ENCODE measurements at regions not wholly inside any gene's neighbourhood (a gene's known extent, or its start where the extent isn't known, plus 50 kb on each side); places are given as distances from the start of the nearest gene placed in this dataset.
"Not testable (repeated sequence)": the region's sequence is repeated elsewhere in the genome, so short reads cannot be mapped to it uniquely, and the experiment has no call there.

- H3K4me1 ChIP-seq: peaks cover 7 to 16% (median 12%) of the 10 kb centered on the region in 4 donors
- 63% methylated on average over 7 of the region's 7 CpGs; no CpG with 5 or more reads in 1 of the 2 donors for WGBS, 2 donors (ENCODE audit: low coverage in 1 of 2)
- intact Hi-C loops (cut with DNase I; ENCODE audit: low total_unique reads): no loop called here
- in situ Hi-C loops (cut with MboI; ENCODE audit: low pct_ligation_motif_present in 1 of 4, low pct_unique_long_range_greater_than_20kb in 1 of 4, low sequenced_read_pairs in 3 of 4): loop anchor here in 1 of 4 donors (25.0 kb wide), 1 partner anchor 339 kb away; no protein-coding TSS in a partner anchor
- no peaks in the 10 kb centered on the region for H3K27me3 ChIP-seq
- H3K4me3 ChIP-seq: no peak overlapping the region
- H3K9me3 ChIP-seq: no peaks in the 10 kb centered on the region
- H3K36me3 ChIP-seq: no peaks in the 10 kb centered on the region
- DNase-seq: no peak
- peak overlapping the region in 1 of 4 donors; percentile 5 for H3K27ac ChIP-seq
- peak in 1 of 3 donors; percentile 56 for TF ChIP-seq POLR2AphosphoS5 (IDR thresholded peaks at IDR 0.05)
- TF ChIP-seq POLR2A (IDR thresholded peaks at IDR 0.05): no peak
Measured at GRCh38 chr1:235050911-235051360, 77.7 kb downstream of the TOMM20 start.

DNA sequence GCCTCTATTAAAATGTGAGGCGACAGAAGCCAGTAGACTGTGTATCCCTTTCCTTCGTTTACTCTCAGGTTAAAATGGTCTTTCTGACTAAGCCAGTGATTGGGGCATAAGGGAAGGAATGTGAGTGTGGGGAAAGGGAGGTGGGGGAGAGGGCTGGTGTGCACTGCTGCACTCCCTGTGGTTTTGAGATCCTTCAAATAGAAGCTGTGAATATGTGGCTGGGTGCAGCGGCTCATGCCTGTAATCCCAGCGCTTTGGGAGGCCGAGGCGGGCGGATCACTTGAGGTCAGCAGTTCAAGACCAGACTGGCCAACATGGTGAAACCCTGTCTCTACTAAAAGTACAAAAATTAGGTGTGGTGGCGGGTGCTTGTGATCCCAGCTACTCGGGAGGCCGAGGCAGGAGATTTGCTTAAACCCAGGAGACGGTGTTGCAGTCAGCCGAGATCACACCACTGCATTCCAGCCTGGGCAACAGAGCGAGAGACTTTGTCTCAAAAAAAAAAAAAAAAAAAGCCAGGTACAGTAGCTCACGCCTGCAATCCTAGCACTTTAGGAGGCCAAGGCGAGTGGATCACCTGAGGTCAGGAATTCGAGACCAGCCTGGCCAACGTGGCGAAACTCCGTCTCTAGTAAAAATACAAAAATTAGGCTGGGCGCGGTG lies 78.8 kb downstream of the TOMM20 start:
- peaks cover 7 to 16% (median 12%) of the 10 kb centered on the region in 4 donors for H3K4me1 ChIP-seq
- in situ Hi-C loops (cut with MboI; ENCODE audit: low pct_ligation_motif_present in 1 of 4, low pct_unique_long_range_greater_than_20kb in 1 of 4, low sequenced_read_pairs in 3 of 4): loop anchor here in 1 of 4 donors (25.0 kb wide), 1 partner anchor 338 kb away; no protein-coding TSS in a partner anchor
- H3K4me3 ChIP-seq; DNase-seq; H3K36me3 ChIP-seq; intact Hi-C loops (cut with DNase I; ENCODE audit: low total_unique reads); H3K9me3 ChIP-seq; H3K27me3 ChIP-seq: not testable (repeated sequence)
- peak overlapping the region; percentile 85 to 89 (median 88) for H3K27ac ChIP-seq
- 80 to 93% methylated on average over 9 to 21 of the region's 21 CpGs for WGBS, 2 donors (ENCODE audit: low coverage in 1 of 2)

DNA sequence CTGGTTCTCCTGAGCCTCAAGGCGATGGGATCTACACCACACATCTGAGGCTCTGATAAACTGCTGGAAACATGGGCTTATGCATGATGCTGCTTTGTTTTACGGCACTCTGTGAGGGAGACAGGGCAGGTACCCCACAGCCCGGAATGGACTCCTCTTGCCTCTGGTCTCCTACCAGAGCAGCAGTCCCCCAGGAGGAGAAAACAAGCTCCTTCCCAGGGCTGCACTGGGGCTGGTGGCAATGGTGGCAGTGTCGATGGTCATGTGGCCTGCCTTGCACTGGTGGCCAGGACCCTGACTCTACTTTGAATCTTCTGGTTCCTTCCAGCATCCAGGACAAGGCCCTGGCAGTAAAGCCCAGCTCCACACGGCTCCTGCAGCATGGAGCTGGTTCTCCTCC lies 79.4 kb downstream of the TOMM20 start:
- Histone ChIP-seq H3K27me3 (no peaks in the 10 kb centered on the region), H3K36me3 (no peaks in the 10 kb centered on the region), H3K4me1 (peaks cover 7 to 16% (median 12%) of the 10 kb centered on the region in 4 donors), H3K9me3 (no peaks in the 10 kb centered on the region), H3K4me3 (no peak overlapping the region), H3K27ac (peak overlapping the region; percentile 85 to 89 (median 88))
- no peak for DNase-seq
- in situ Hi-C loops (cut with MboI; ENCODE audit: low pct_ligation_motif_present in 1 of 4, low pct_unique_long_range_greater_than_20kb in 1 of 4, low sequenced_read_pairs in 3 of 4) (no loop called here), intact Hi-C loops (cut with DNase I; ENCODE audit: low total_unique reads) (no loop called here)
- WGBS, 2 donors (ENCODE audit: low coverage in 1 of 2): 90% methylated on average over 5 of the region's 5 CpGs; no CpG with 5 or more reads in 1 of the 2 donors
- TF ChIP-seq, protein P1, sequence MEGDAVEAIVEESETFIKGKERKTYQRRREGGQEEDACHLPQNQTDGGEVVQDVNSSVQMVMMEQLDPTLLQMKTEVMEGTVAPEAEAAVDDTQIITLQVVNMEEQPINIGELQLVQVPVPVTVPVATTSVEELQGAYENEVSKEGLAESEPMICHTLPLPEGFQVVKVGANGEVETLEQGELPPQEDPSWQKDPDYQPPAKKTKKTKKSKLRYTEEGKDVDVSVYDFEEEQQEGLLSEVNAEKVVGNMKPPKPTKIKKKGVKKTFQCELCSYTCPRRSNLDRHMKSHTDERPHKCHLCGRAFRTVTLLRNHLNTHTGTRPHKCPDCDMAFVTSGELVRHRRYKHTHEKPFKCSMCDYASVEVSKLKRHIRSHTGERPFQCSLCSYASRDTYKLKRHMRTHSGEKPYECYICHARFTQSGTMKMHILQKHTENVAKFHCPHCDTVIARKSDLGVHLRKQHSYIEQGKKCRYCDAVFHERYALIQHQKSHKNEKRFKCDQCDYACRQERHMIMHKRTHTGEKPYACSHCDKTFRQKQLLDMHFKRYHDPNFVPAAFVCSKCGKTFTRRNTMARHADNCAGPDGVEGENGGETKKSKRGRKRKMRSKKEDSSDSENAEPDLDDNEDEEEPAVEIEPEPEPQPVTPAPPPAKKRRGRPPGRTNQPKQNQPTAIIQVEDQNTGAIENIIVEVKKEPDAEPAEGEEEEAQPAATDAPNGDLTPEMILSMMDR (IDR thresholded peaks at IDR 0.05): no peak
- no peak for TF ChIP-seq POLR2A (IDR thresholded peaks at IDR 0.05)
- TF ChIP-seq EP300 (IDR thresholded peaks at IDR 0.05; ENCODE audit: low read depth): no peak
- TF ChIP-seq POLR2AphosphoS5 (IDR thresholded peaks at IDR 0.05): no peak

DNA sequence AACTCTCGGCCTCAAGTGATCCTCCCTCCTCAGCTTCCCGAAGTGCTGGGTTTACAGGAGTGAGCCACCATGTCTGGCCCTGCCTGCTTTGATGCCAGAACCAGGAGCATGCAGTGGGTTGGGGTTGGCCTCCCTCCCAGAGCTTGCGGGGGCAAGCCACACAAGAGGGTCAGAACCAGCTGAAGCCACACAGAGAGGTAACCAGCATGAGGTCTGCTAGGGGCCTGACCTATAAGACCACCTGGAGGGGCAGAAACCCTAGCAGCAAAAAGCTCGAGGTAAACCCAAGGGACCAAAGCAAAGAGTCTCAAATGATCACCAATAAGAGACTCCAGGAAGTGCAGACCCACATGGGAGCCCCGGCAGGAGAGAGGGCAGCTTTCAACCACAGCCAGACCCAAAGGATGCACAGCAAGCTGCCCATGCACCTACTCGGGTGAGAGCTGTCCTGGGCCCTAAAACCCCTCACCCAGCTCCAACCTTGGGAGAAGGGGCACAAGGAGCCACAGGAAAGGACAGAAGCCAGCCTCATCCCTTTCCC lies 81.2 kb downstream of the TOMM20 start:
- Histone ChIP-seq H3K36me3 (no peaks in the 10 kb centered on the region), H3K9me3 (no peaks in the 10 kb centered on the region), H3K4me3 (no peak overlapping the region), H3K27me3 (no peaks in the 10 kb centered on the region), H3K27ac (peak overlapping the region; percentile 85 to 89 (median 88)), H3K4me1 (peaks cover 7 to 16% (median 12%) of the 10 kb centered on the region in 4 donors)
- DNase-seq: no peak
- TF ChIP-seq, protein P1 (IDR thresholded peaks at IDR 0.05): no peak
- no peak for TF ChIP-seq POLR2A (IDR thresholded peaks at IDR 0.05)
- no peak for TF ChIP-seq EP300 (IDR thresholded peaks at IDR 0.05; ENCODE audit: low read depth)
- TF ChIP-seq POLR2AphosphoS5 (IDR thresholded peaks at IDR 0.05): no peak
- in situ Hi-C loops (cut with MboI; ENCODE audit: low pct_ligation_motif_present in 1 of 4, low pct_unique_long_range_greater_than_20kb in 1 of 4, low sequenced_read_pairs in 3 of 4): no loop called here
- intact Hi-C loops (cut with DNase I; ENCODE audit: low total_unique reads): no loop called here
- WGBS, 2 donors (ENCODE audit: low coverage in 1 of 2): 76% methylated on average over 6 of the region's 6 CpGs; no CpG with 5 or more reads in 1 of the 2 donors

GRCh38 chr1:235045921-235046601 lies 82.6 kb downstream of the TOMM20 start:
- Histone ChIP-seq H3K4me3 (no peak overlapping the region), H3K36me3 (no peaks in the 10 kb centered on the region), H3K9me3 (no peaks in the 10 kb centered on the region), H3K27me3 (no peaks in the 10 kb centered on the region), H3K27ac (peak overlapping the region in 2 of 4 donors; percentile 88 to 89), H3K4me1 (peaks cover 7 to 16% (median 12%) of the 10 kb centered on the region in 4 donors)
- no peak for DNase-seq
- TF ChIP-seq, protein P1 (IDR thresholded peaks at IDR 0.05): no peak
- TF ChIP-seq POLR2AphosphoS5 (IDR thresholded peaks at IDR 0.05) (no peak), EP300 (IDR thresholded peaks at IDR 0.05; ENCODE audit: low read depth) (no peak), POLR2A (IDR thresholded peaks at IDR 0.05) (no peak)
- in situ Hi-C loops (cut with MboI; ENCODE audit: low pct_ligation_motif_present in 1 of 4, low pct_unique_long_range_greater_than_20kb in 1 of 4, low sequenced_read_pairs in 3 of 4) (no loop called here), intact Hi-C loops (cut with DNase I; ENCODE audit: low total_unique reads) (no loop called here)
- 89 to 93% methylated on average over 2 to 17 of the region's 17 CpGs for WGBS, 2 donors (ENCODE audit: low coverage in 1 of 2)

Measured in transverse colon (tissue), 4 donors.